Mucosa of descending colon (tissue), 3 donors: ENCODE measurements at regions not wholly inside any gene's neighbourhood (a gene's known extent, or its start where the extent isn't known, plus 50 kb on each side); places are given as distances from the start of the nearest gene placed in this dataset.
"Not testable (repeated sequence)": the region's sequence is repeated elsewhere in the genome, so short reads cannot be mapped to it uniquely, and the experiment has no call there.

ENCODE experiments used
- ATAC-seq: fragments of 200-7000 bp; cut with Tn5 transposase; one replicate; pipeline ENCODE4 v1.9.1; 2020; ENCODE audit warnings: mild to moderate bottlenecking, moderate library complexity
- DNase-seq, 3 donors: peaks; one replicate each; pipeline ENCODE4 v3.0.0-alpha.2; 2020
- H3K36me3 ChIP-seq: fragments of 200-600 bp; one replicate; pipeline ENCODE4 v1.8.0; 2021; ENCODE audit warnings: low read depth, mild to moderate bottlenecking
- H3K4me1 ChIP-seq: fragments of 200-600 bp; one replicate; pipeline ENCODE4 v1.8.0; 2021; ENCODE audit warnings: low read depth, mild to moderate bottlenecking
- H3K4me3 ChIP-seq: fragments of 200-600 bp; one replicate; pipeline ENCODE4 v1.8.0; 2021; ENCODE audit warnings: mild to moderate bottlenecking
- H3K9me3 ChIP-seq: fragments of 200-600 bp; one replicate; pipeline ENCODE4 v1.8.0; 2021; ENCODE audit warnings: mild to moderate bottlenecking
- intact Hi-C, 2 donors: fragments of 100-400 bp; cut with DNase I in 1 of 2; cut with micrococcal nuclease in 1 of 2; formaldehyde crosslinking; loops; one replicate each; pipeline versions ENCODE4 v1.11.0 to v1.11.1; 2022; cut with DNase I, micrococcal nuclease
- TF ChIP-seq, protein P1 (sequence below): fragments of 200-600 bp; IDR thresholded peaks from one replicate; pipeline ENCODE4 v1.8.0; 2022; ENCODE audit warnings: antibody characterized with exemption, mild to moderate bottlenecking
- donor health status: DM: no; HTN: no; CAD: no; lungs with moderate emphysema.
- donor health status: DM: no; HTN: no; CAD: no.
- donor health status: DM: no; HTN: yes; CAD: no.

- intact Hi-C loops: no loop called here
- Histone ChIP-seq H3K4me3 (no peak overlapping the region), H3K9me3 (no peaks in the 10 kb centered on the region), H3K4me1 (no peaks in the 10 kb centered on the region), H3K36me3 (no peaks in the 10 kb centered on the region)
- TF ChIP-seq, protein P1, sequence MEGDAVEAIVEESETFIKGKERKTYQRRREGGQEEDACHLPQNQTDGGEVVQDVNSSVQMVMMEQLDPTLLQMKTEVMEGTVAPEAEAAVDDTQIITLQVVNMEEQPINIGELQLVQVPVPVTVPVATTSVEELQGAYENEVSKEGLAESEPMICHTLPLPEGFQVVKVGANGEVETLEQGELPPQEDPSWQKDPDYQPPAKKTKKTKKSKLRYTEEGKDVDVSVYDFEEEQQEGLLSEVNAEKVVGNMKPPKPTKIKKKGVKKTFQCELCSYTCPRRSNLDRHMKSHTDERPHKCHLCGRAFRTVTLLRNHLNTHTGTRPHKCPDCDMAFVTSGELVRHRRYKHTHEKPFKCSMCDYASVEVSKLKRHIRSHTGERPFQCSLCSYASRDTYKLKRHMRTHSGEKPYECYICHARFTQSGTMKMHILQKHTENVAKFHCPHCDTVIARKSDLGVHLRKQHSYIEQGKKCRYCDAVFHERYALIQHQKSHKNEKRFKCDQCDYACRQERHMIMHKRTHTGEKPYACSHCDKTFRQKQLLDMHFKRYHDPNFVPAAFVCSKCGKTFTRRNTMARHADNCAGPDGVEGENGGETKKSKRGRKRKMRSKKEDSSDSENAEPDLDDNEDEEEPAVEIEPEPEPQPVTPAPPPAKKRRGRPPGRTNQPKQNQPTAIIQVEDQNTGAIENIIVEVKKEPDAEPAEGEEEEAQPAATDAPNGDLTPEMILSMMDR: no peak
- DNase-seq: no peak
- no peak for ATAC-seq
Observed at GRCh38 chr15:35182841-35183479, 97.9 kb upstream of the NANOGP8 start.

GRCh38 chr15:35181538-35181937 is 96.4 kb upstream of the NANOGP8 start:
- TF ChIP-seq, protein P1: no peak
- ATAC-seq: no peak
- H3K4me1 ChIP-seq: no peaks in the 10 kb centered on the region
- no peaks in the 10 kb centered on the region for H3K9me3 ChIP-seq
- H3K4me3 ChIP-seq: no peak overlapping the region
- intact Hi-C loops: no loop called here
- no peak for DNase-seq
- H3K36me3 ChIP-seq: no peaks in the 10 kb centered on the region

DNA sequence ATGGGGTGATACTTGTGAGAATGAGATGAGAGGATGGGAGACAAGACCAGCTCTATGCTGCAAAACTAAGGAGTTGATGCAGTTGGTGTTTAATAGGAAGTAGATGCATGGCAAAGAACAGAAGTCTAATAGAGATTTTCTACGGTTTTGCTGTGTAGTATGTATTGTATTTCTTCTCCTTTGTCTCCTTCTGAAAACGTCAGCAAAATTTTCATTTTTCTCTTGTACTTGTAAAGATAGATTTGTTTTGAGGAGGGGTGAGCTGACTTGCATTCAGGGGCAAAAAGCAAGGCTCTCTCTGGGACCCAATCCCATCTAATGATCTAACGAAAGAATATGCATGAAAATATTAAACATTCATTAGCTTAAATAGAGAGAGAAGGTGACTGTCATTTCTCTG is 94.6 kb upstream of the NANOGP8 start:
- ATAC-seq: no peak
- no peaks in the 10 kb centered on the region for H3K9me3 ChIP-seq
- intact Hi-C loops: no loop called here
- no peaks in the 10 kb centered on the region for H3K36me3 ChIP-seq
- no peak for DNase-seq
- TF ChIP-seq, protein P1: no peak
- no peaks in the 10 kb centered on the region for H3K4me1 ChIP-seq
- no peak overlapping the region for H3K4me3 ChIP-seq

GRCh38 chr15:35178186-35178585 is 93.1 kb upstream of the NANOGP8 start:
- H3K36me3 ChIP-seq, intact Hi-C loops: not testable (repeated sequence)

GRCh38 chr15:35174948-35175347 is 89.9 kb upstream of the NANOGP8 start:
- DNase-seq (no peak), ATAC-seq (no peak)
- Histone ChIP-seq H3K9me3 (no peaks in the 10 kb centered on the region), H3K4me1 (no peaks in the 10 kb centered on the region), H3K4me3 (no peak overlapping the region), H3K36me3 (no peaks in the 10 kb centered on the region)
- intact Hi-C loops: no loop called here
- TF ChIP-seq, protein P1: no peak

More at GRCh38 chr15:35178186-35178585, 93.1 kb upstream of the NANOGP8 start:
- not testable (repeated sequence) for ATAC-seq, H3K9me3 ChIP-seq, DNase-seq, H3K4me3 ChIP-seq, H3K4me1 ChIP-seq

- H3K4me3 ChIP-seq: no peak overlapping the region
- DNase-seq (no peak), ATAC-seq (no peak)
- no peaks in the 10 kb centered on the region for H3K9me3 ChIP-seq
- no peaks in the 10 kb centered on the region for H3K36me3 ChIP-seq
- H3K4me1 ChIP-seq: no peaks in the 10 kb centered on the region
- intact Hi-C loops: no loop called here
- TF ChIP-seq, protein P1: no peak
Observed at GRCh38 chr15:35173444-35174118, 88.5 kb upstream of the NANOGP8 start.
